ENCODE measurements at regions not wholly inside any gene's neighbourhood (a gene's known extent, or its start where the extent isn't known, plus 50 kb on each side); places are given as distances from the start of the nearest gene placed in this dataset.

DNA sequence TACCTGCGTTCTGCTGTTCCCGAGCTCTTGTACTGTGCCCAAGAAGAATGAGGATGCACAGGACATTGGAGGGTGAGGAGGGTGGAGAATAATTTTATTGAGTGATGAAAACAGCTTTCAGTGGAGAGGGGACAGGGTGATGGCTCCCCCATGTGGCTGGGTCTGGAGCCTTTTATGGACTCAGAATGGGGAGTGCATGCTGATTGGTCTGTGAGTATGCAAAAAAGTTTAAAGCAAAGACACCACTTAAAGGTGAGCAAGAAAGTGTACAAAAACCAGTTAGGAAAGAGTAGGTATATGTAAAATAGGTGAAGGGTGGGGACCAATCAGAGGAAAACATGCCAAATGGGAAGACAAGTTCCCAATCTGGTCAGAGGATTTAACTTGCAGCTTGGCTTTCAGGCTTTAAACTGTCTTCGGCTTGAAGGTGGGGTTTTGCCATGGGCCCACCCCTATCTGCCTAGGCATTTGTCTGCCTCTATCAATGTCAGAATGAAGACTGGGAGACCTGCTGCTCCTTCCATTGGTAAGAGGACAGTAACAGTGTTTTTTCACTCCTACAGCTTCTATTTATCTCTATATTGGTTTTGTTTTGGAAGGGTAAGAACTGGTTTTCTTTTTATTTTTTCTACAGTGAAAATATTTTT lies 118.0 kb upstream of the RAI14 start:
- TF ChIP-seq, protein P1, sequence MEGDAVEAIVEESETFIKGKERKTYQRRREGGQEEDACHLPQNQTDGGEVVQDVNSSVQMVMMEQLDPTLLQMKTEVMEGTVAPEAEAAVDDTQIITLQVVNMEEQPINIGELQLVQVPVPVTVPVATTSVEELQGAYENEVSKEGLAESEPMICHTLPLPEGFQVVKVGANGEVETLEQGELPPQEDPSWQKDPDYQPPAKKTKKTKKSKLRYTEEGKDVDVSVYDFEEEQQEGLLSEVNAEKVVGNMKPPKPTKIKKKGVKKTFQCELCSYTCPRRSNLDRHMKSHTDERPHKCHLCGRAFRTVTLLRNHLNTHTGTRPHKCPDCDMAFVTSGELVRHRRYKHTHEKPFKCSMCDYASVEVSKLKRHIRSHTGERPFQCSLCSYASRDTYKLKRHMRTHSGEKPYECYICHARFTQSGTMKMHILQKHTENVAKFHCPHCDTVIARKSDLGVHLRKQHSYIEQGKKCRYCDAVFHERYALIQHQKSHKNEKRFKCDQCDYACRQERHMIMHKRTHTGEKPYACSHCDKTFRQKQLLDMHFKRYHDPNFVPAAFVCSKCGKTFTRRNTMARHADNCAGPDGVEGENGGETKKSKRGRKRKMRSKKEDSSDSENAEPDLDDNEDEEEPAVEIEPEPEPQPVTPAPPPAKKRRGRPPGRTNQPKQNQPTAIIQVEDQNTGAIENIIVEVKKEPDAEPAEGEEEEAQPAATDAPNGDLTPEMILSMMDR (IDR thresholded peaks at IDR 0.05; ENCODE audit: insufficient read depth, low read length): no peak
- no peak for TF ChIP-seq GABPA (IDR thresholded peaks at IDR 0.05; ENCODE audit: low read depth)
- no peak for TF ChIP-seq SPI1 (IDR thresholded peaks at IDR 0.05; ENCODE audit: borderline replicate concordance, low read depth)
- TF ChIP-seq POLR2AphosphoS5 (IDR thresholded peaks at IDR 0.05; ENCODE audit: low read depth): no peak
- TF ChIP-seq, protein P2, sequence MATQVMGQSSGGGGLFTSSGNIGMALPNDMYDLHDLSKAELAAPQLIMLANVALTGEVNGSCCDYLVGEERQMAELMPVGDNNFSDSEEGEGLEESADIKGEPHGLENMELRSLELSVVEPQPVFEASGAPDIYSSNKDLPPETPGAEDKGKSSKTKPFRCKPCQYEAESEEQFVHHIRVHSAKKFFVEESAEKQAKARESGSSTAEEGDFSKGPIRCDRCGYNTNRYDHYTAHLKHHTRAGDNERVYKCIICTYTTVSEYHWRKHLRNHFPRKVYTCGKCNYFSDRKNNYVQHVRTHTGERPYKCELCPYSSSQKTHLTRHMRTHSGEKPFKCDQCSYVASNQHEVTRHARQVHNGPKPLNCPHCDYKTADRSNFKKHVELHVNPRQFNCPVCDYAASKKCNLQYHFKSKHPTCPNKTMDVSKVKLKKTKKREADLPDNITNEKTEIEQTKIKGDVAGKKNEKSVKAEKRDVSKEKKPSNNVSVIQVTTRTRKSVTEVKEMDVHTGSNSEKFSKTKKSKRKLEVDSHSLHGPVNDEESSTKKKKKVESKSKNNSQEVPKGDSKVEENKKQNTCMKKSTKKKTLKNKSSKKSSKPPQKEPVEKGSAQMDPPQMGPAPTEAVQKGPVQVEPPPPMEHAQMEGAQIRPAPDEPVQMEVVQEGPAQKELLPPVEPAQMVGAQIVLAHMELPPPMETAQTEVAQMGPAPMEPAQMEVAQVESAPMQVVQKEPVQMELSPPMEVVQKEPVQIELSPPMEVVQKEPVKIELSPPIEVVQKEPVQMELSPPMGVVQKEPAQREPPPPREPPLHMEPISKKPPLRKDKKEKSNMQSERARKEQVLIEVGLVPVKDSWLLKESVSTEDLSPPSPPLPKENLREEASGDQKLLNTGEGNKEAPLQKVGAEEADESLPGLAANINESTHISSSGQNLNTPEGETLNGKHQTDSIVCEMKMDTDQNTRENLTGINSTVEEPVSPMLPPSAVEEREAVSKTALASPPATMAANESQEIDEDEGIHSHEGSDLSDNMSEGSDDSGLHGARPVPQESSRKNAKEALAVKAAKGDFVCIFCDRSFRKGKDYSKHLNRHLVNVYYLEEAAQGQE (IDR thresholded peaks at IDR 0.05; ENCODE audit: insufficient replicate concordance, low read depth): no peak

Measured in HL-60 (cell line).